CD14-positive monocyte (primary cell): ENCODE measurements at regions not wholly inside any gene's neighbourhood (a gene's known extent, or its start where the extent isn't known, plus 50 kb on each side); places are given as distances from the start of the nearest gene placed in this dataset.

Experiments
- DNase-seq, 3 donors: peaks; one replicate each; pipeline ENCODE4 v3.0.0-alpha.2; 2011 to 2022
- H2AFZ ChIP-seq: 2 replicates; pipeline ENCODE4 v1.6.0; 2012; ENCODE audit warnings: mild to moderate bottlenecking, low read depth, low read length, inconsistent platforms; ENCODE audit not compliant: insufficient read depth, poor library complexity, severe bottlenecking
- H3K27ac ChIP-seq, 2 donors: 1 replicate in 1 of 2; 2 replicates in 1 of 2; pipeline ENCODE4 v1.5.1; 2012 to 2013; ENCODE audit warnings: low read length in 2 of 2, control low read depth in 1 of 2, inconsistent platforms in 1 of 2, low read depth in 1 of 2, mild to moderate bottlenecking in 1 of 2
- H3K27me3 ChIP-seq, 2 donors: one replicate each; pipeline versions ENCODE4 v1.6.0 to v1.6.1; 2011 to 2013; ENCODE audit warnings: low read length in 2 of 2; ENCODE audit not compliant: control insufficient read depth in 2 of 2, insufficient read depth in 2 of 2
- H3K36me3 ChIP-seq, 2 donors: replicated peaks in 1 of 2; 1 replicate in 1 of 2; 2 replicates in 1 of 2; pipeline versions ENCODE4 v1.5.1 to v1.6.1; 2012 to 2013; ENCODE audit warnings: low read length in 2 of 2, control low read depth in 1 of 2, inconsistent platforms in 1 of 2, mild to moderate bottlenecking in 1 of 2; ENCODE audit not compliant: insufficient read depth in 2 of 2, control insufficient read depth in 1 of 2
- H3K4me1 ChIP-seq, 2 donors: 1 replicate in 1 of 2; 2 replicates in 1 of 2; pipeline versions ENCODE4 v1.5.1 to v1.6.1; 2012 to 2013; ENCODE audit warnings: low read length in 2 of 2, control low read depth in 1 of 2, inconsistent platforms in 1 of 2, mild to moderate bottlenecking in 1 of 2, moderate library complexity in 1 of 2; ENCODE audit not compliant: insufficient read depth in 2 of 2, control insufficient read depth in 1 of 2
- H3K4me2 ChIP-seq: replicated peaks from 2 replicates; pipeline ENCODE3; 2012; ENCODE audit warnings: low read length, moderate library complexity, mild to moderate bottlenecking; ENCODE audit not compliant: poor library complexity, severe bottlenecking; ENCODE audit errors: extremely low read depth
- H3K4me3 ChIP-seq, 3 experiments: fragments of 200-600 bp in 1 of 3; sonication (generic) in 1 of 3; replicated peaks in 1 of 3; 1 replicate in 2 of 3; 2 replicates in 1 of 3; pipeline ENCODE4 v1.5.1; 2011 to 2013; ENCODE audit warnings: low read length in 3 of 3, mild to moderate bottlenecking in 3 of 3, control low read depth in 2 of 3, low read depth in 2 of 3, inconsistent platforms in 1 of 3, moderate library complexity in 1 of 3
- H3K79me2 ChIP-seq: 2 replicates; pipeline ENCODE4 v1.6.0; 2012; ENCODE audit warnings: mild to moderate bottlenecking, control low read depth, inconsistent platforms, low read length, moderate library complexity; ENCODE audit not compliant: insufficient read depth
- H3K9ac ChIP-seq: 2 replicates; pipeline ENCODE4 v1.6.0; 2017; ENCODE audit warnings: low read length, mild to moderate bottlenecking; ENCODE audit not compliant: insufficient read depth, poor library complexity, severe bottlenecking
- H3K9me3 ChIP-seq, 2 donors: replicated peaks in 1 of 2; 1 replicate in 1 of 2; 2 replicates in 1 of 2; pipeline versions ENCODE4 v1.5.1 to v1.6.1; 2012 to 2013; ENCODE audit warnings: low read length in 2 of 2, control low read depth in 1 of 2; ENCODE audit not compliant: control insufficient read depth in 1 of 2, insufficient read depth in 1 of 2
- H4K20me1 ChIP-seq: 2 replicates; pipeline ENCODE4 v1.6.0; 2012; ENCODE audit warnings: mild to moderate bottlenecking, low read length, control low read depth, moderate library complexity; ENCODE audit not compliant: insufficient read depth
- H3K27ac Mint-ChIP-seq, 7 donors: one replicate each; pipeline ENCODE4 v1.8.0; 2020; ENCODE audit warnings: mild to moderate bottlenecking in 7 of 7, mixed read lengths in 7 of 7, moderate library complexity in 6 of 7, inconsistent platforms in 2 of 7
- H3K27me3 Mint-ChIP-seq, 3 donors: one replicate each; pipeline ENCODE4 v1.8.0; 2021 to 2022; ENCODE audit warnings: low read depth in 3 of 3, mild to moderate bottlenecking in 3 of 3, mixed read lengths in 3 of 3, moderate library complexity in 3 of 3, inconsistent platforms in 1 of 3
- H3K36me3 Mint-ChIP-seq, 2 donors: one replicate each; pipeline ENCODE4 v1.8.0; 2020; ENCODE audit warnings: mixed read lengths in 2 of 2, inconsistent platforms in 1 of 2, mild to moderate bottlenecking in 1 of 2
- H3K4me1 Mint-ChIP-seq: one replicate; pipeline ENCODE4 v1.8.0; 2020; ENCODE audit warnings: mild to moderate bottlenecking, mixed read lengths
- H3K4me3 Mint-ChIP-seq, 2 donors: one replicate each; pipeline ENCODE4 v1.8.0; 2020; ENCODE audit warnings: mild to moderate bottlenecking in 2 of 2, mixed read lengths in 2 of 2, moderate library complexity in 1 of 2
- H3K9me3 Mint-ChIP-seq, 7 donors: one replicate each; pipeline ENCODE4 v1.8.0; 2020 to 2022; ENCODE audit warnings: mixed read lengths in 7 of 7, mild to moderate bottlenecking in 6 of 7, moderate library complexity in 6 of 7, inconsistent platforms in 2 of 7
- WGBS: methylation state at CpG from one replicate; pipeline ENCODE4 v1.1.5; 2013; ENCODE audit warnings: missing lambda C conversion rate; ENCODE audit not compliant: insufficient coverage; 5-methylcytosine and 5-hydroxymethylcytosine counted together
- intact Hi-C, 2 donors: fragments of 100-400 bp; cut with micrococcal nuclease; formaldehyde crosslinking; loops; one replicate each; pipeline versions ENCODE4 v1.15.0 to v1.15.1; 2023
- TF ChIP-seq, protein P1 (sequence below): fragments of 200-600 bp; IDR thresholded peaks from one replicate; pipeline ENCODE4 v1.8.0; 2022; ENCODE audit warnings: antibody characterized with exemption, mild to moderate bottlenecking

DNA sequence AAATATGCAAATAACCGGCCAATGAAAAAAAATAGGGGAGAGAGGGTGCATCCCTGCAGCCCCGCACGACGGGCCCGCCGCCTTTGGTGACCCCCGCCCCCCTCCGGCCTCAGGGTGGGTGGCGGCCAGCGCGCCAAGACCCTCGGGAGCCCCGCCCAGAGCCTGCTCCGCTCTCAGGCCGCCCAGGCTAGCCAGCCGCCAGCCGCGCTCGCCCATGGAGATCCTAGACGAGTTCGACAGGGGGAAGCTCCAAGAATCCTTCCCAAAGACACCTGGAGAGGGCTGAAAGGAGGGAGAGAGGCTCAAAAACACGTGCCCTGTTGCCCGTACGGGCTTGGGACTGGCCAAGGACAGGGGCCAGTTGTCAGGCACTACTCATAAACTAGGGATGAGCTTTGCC is 434.0 kb downstream of the NR2F2 start:
- H3K4me1 Mint-ChIP-seq: peaks cover 21% of the 10 kb centered on the region
- H3K9me3 Mint-ChIP-seq: peaks cover 0 to 3% (median 2%) of the 10 kb centered on the region in 7 donors
- H3K79me2 ChIP-seq: no peaks in the 10 kb centered on the region
- H3K27me3 Mint-ChIP-seq: peaks cover 1 to 2% (median 2%) of the 10 kb centered on the region in 3 donors
- H3K36me3 Mint-ChIP-seq: no peaks in the 10 kb centered on the region
- no peaks in the 10 kb centered on the region for H3K36me3 ChIP-seq
- H4K20me1 ChIP-seq: no peaks in the 10 kb centered on the region
- H3K9ac ChIP-seq: no peak overlapping the region
- no peaks in the 10 kb centered on the region for H3K9me3 ChIP-seq
- WGBS: 77% methylated on average over 14 of the region's 24 CpGs
- H3K27me3 ChIP-seq: no peaks in the 10 kb centered on the region
- no peak overlapping the region for H3K4me3 ChIP-seq
- no peak overlapping the region for H3K4me2 ChIP-seq
- peaks cover 7 to 20% of the 10 kb centered on the region in 2 donors for H3K4me1 ChIP-seq
- TF ChIP-seq, protein P1, sequence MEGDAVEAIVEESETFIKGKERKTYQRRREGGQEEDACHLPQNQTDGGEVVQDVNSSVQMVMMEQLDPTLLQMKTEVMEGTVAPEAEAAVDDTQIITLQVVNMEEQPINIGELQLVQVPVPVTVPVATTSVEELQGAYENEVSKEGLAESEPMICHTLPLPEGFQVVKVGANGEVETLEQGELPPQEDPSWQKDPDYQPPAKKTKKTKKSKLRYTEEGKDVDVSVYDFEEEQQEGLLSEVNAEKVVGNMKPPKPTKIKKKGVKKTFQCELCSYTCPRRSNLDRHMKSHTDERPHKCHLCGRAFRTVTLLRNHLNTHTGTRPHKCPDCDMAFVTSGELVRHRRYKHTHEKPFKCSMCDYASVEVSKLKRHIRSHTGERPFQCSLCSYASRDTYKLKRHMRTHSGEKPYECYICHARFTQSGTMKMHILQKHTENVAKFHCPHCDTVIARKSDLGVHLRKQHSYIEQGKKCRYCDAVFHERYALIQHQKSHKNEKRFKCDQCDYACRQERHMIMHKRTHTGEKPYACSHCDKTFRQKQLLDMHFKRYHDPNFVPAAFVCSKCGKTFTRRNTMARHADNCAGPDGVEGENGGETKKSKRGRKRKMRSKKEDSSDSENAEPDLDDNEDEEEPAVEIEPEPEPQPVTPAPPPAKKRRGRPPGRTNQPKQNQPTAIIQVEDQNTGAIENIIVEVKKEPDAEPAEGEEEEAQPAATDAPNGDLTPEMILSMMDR: no peak
- intact Hi-C loops: no loop called here
- H3K4me3 Mint-ChIP-seq: no peak overlapping the region
- no peak overlapping the region for H3K27ac Mint-ChIP-seq
- no peak overlapping the region for H2AFZ ChIP-seq
- DNase-seq: no peak
- no peak overlapping the region for H3K27ac ChIP-seq

DNA sequence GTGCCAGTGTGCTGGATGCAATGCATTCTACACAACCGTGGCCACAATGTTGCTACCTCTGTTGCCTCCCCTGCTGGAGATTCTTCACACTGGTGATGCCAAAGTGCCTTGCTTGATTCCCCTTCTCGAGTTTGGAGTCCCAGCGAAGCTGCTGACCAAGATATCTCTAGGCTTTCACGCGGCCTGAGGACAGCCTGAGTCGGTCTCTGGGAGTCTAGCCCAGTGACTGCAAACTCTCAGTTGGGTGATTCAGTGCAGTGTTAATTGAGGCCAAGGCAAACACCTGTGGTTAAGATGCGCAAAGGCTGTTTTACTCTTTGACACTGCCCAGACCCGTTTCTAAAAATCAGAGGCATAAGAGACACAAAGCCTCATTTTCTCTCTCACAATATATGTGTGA is 434.4 kb downstream of the NR2F2 start:
- no peak overlapping the region for H3K9ac ChIP-seq
- Mint-ChIP-seq H3K27me3 (peaks cover 1 to 3% (median 2%) of the 10 kb centered on the region in 3 donors), H3K27ac (no peak overlapping the region), H3K9me3 (peaks cover 0 to 3% (median 2%) of the 10 kb centered on the region in 7 donors), H3K36me3 (no peaks in the 10 kb centered on the region), H3K4me1 (peaks cover 21% of the 10 kb centered on the region), H3K4me3 (no peak overlapping the region)
- H3K9me3 ChIP-seq: no peaks in the 10 kb centered on the region
- intact Hi-C loops: no loop called here
- DNase-seq: no peak
- WGBS: 90% methylated on average over 6 of the region's 8 CpGs
- no peaks in the 10 kb centered on the region for H3K36me3 ChIP-seq
- no peak overlapping the region for H2AFZ ChIP-seq
- H3K27ac ChIP-seq: no peak overlapping the region
- H3K4me3 ChIP-seq: no peak overlapping the region
- H4K20me1 ChIP-seq: no peaks in the 10 kb centered on the region
- no peak overlapping the region for H3K4me2 ChIP-seq
- no peaks in the 10 kb centered on the region for H3K79me2 ChIP-seq
- TF ChIP-seq, protein P1: no peak
- H3K27me3 ChIP-seq: no peaks in the 10 kb centered on the region
- H3K4me1 ChIP-seq: peaks cover 7 to 20% of the 10 kb centered on the region in 2 donors
